T47D (cell line): ENCODE measurements at regions not wholly inside any gene's neighbourhood (a gene's known extent, or its start where the extent isn't known, plus 50 kb on each side); places are given as distances from the start of the nearest gene placed in this dataset.
A peak's percentile ranks its signal among the peaks of the same experiment; 100 is the strongest.

Source experiments
- DNase-seq, 2 experiments: peaks; one replicate each; pipeline versions ENCODE4 v3.0.0 to v3.0.0-alpha.2; 2011 to 2012; ENCODE audit warnings: low read depth in 1 of 2, low spot score in 1 of 2
- JUND ChIP-seq: IDR thresholded peaks from 2 replicates; pipeline ENCODE4 v1.6.1; 2012; ENCODE audit warnings: low read depth
- in situ Hi-C: cut with HindIII; loops from 2 replicates; pipeline ENCODE4 v1.10.0; 2016; ENCODE audit warnings: low sequenced_read_pairs, low pct_unique_long_range_greater_than_20kb

DNA sequence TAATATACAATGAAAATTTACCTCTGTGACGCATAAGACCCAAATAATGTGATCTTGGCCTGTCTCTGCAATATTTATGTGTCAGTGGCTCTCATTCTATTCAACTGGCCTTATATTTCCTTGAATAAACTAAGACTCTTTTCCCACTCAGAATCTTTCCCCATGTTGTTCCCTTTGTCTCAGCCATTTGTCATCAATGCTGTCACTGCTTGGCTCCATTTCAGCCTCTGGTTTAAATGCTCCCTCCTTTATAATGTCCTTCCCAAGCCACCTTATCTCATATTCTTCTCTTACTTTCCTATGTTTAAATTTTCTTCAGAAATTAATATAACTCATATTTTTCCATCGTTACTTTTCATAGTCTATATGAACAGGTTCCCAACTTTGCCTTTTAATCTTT, 158.3 kb upstream of the DTNA start:
- in situ Hi-C loops = no loop called here
- no peak for TF ChIP-seq JUND
- DNase-seq = no peak

DNA sequence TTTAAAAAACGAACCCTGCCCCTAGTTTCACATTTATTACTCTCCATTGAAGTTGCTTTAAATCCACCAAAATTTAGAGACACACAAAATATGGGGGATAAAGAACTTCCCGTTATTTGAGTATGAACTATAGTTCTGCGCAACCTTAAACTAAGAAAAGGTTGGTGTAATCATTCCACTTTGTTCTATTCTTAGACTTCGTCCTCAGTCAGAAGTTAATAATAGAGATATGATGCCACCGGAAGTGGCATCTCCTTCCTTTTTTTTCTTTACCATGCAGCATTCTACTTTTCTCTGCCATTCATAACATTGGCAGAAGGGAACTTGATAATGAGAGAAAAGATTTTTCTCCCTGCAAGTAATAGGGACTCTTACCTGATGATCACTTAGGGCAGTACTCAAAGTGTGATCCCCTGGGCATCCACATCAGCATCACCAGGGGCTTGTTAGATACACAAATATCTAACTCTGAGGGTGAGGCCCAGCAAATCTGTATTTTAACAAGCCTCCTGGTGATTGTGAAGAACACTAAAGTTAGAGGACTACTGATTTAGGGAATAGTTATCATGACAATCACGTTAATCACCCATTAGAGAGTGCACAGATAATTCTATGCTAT, 147.7 kb upstream of the DTNA start:
- in situ Hi-C loops = no loop called here
- no peak for DNase-seq
- no peak for TF ChIP-seq JUND

DNA sequence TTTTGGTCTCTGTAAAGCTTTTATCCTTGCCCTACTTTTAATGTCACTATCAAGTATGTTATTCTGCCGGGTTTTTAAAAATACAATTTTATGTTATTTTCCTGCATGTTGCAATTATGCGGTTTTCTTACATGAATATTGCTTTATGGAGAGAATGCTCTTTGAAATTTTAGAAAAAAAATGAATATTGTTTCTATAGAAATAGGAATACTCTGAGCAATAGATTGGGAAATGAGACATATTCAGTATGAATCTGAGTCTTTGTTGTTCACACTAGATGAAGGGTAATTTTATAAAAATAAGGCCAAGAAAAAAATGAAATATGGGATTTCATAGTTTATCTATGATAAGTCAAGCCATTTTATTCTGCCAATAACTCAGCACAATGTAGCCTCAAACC, 142.2 kb upstream of the DTNA start:
- in situ Hi-C loops = no loop called here
- no peak for TF ChIP-seq JUND
- no peak for DNase-seq

DNA sequence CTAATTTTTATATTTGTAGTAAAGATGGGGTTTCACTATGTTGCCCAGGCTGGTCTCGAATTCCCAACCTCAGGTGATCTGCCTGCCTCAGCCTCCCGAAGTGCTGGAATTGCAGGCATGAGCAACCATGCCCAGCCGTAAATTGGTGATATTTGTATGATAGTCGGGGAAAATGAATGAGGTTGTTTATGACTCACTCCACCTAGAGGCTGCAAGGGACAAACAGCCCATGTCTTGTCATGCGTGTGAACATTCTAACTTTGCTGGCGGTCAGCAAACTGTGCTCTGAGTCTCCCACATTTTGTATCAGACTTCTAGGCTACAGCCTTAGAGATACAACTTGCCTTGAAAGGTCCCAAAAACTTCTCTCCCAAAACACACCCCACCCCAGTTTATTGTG, 133.5 kb upstream of the DTNA start:
- TF ChIP-seq JUND = no peak
- in situ Hi-C loops = no loop called here
- DNase-seq = no peak

DNA sequence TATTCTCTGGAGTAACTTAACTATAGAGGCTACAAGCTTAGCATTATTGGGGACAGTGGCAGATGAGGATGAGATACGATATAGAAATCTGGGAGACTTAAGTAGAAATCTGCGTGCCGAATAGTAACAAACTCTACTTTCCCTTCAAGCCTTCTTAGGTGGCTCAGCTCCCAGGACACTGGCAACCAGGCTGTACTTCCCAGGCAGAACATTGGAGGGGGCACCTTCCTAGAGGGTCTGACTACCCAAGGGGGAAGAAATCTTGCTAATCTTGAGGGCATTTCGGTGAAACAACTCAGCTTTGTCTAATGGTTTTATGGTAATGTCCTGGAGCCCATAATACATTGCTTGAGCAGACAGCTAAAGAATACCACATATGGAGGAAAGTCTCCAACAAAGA, 126.2 kb upstream of the DTNA start:
- no peak for TF ChIP-seq JUND
- no peak for DNase-seq
- in situ Hi-C loops = no loop called here

DNA sequence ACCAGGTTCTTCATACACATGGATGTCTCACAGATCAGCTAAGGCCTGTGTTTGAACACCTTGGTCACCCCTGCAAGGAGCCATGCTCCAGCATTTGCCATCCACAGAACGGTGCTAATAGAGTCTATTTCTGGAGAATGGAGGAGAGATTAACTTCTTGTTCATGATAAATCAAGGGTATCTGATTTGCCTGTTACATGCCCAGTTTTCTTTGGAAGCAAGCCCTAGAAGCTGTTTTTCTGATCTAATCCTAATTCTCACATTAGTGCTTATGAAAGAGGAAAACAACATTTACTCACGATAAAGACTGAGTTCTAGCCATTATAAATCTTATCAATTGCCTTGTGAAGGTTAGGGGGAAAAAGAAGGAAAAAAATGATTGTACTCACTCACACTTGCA, 119.6 kb upstream of the DTNA start:
- in situ Hi-C loops = no loop called here
- TF ChIP-seq JUND = no peak
- no peak for DNase-seq

DNA sequence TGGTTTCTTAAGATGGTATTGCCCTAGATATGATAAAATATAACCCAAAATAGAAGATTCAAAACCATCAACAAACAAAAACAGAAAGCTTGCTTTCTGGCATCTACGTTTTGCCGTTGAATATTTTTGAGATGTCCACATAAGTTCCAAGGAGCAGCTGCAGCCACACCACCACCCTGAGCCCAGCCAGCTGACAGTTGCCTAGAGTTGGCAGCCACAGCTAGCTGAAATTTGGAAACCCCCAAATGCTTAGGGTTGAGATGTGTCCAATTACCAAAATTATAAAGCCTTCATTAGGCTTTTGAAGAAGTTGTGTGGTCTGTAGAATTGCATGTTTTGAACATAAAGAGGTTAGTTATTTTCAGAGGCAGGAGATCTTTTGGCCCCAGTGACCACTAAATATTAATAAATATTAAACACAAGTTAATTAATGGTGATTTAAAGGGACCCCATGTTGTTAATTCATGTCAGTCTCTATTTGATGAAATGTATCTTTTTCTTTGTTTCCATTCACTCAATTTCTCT, 118.1 kb upstream of the DTNA start:
- in situ Hi-C loops = no loop called here
- DNase-seq = no peak
- no peak for TF ChIP-seq JUND

DNA sequence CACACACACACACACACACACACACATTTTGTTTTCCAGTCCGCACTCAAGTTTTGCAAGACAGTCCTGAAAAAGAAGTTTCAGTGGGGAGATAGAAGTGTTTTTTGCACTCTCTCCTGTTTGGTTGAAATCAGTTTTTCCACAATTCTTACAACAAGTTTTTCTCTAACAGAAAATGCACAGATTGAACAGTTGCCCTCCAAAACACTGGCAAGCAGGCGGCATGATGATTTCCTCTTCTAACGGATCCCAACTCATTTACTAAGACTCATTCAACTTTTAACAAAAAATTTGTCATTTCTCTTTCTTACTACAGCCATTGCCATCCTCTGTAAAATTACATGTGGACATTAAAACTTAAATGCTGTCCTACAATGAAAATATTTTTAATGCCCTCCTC, 117.6 kb upstream of the DTNA start:
- DNase-seq = no peak
- in situ Hi-C loops = no loop called here
- TF ChIP-seq JUND = no peak

DNA sequence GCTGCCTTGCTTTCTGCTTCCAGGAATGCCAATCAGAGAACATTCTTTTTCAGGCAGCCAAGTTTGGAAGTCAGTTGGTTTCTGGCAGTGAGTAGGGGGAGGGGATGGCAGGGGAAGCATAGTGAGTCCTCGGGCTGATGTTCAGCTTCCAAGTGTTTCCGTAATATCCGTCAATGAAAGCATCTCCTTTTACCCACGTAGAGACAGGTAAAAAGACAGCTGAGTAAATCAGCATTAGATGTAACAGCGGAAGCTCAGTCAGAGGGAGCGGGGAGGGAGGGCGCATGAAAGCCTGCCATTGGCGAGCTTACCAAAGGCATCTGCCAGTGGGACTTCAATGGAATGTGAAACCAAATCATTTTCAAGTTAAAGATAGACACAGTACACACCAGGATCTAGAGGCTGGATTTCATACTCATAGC, 117.1 kb upstream of the DTNA start:
- peak in 1 of 2 experiments; percentile 23 for DNase-seq
- in situ Hi-C loops = no loop called here
- no peak for TF ChIP-seq JUND

DNA sequence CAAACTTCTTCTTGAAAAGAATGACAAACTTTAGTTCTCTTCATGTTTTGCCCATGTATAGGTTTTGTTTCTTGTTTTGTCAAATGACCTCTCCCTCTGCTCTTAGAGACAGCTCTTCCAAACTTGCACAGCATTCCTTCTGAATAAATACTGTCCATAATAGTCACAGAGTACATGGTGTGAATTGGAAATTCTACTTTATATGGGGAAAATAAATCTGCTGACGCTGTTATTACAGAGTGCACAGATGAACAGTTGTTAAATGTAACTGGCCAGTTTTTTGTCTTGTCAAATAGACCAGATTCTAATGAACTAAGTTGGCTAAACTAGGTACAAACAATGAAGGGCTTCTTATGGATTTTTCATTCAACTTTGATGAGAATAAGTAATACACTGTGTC, 115.8 kb upstream of the DTNA start:
- in situ Hi-C loops = no loop called here
- no peak for DNase-seq
- no peak for TF ChIP-seq JUND

DNA sequence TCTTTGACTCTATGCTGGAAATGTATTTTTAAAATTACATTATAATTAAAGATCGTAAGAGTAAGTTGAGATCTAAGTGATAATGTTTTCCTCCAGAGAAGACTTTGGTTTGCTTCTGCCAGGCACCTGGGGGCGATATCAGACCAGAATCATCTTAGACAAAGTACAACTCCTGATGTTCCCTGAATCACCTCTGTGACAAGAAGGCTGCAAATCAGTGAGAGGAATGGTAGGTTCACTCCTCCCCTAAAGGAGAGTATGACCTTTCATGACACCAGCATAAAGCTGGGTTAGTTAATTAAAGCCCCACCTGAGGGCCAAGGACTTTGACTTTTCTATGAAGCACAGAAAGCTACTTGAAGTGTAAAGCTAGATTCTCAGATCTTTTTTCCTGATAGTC, 114.4 kb upstream of the DTNA start:
- no peak for TF ChIP-seq JUND
- peak in 1 of 2 experiments; percentile 5 for DNase-seq
- in situ Hi-C loops = no loop called here

DNA sequence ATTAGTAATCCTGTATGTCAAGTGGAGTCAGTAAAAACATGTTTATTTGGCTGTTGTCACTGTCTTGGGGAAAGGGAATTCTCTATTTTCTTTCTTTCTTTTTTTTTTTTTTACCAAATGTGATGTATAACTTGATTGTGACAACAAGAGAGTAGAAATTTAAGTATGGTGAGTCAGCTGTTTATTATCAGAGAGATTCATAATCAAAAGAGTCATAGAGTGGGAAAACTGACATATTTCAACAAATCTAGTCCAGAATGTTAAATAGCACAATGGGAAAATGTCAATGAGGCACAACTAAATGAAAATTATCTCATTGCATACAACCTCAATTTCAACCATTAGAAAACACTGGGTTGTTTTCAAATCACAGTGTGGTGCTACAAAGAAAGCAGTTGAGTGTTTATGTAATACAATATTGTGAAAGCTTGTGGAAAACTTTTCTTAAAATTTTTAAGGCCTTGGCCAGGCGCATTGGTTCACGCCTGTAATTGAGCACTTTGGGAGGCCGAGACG, 111.9 kb upstream of the DTNA start:
- no peak for DNase-seq
- in situ Hi-C loops = no loop called here
- no peak for TF ChIP-seq JUND

DNA sequence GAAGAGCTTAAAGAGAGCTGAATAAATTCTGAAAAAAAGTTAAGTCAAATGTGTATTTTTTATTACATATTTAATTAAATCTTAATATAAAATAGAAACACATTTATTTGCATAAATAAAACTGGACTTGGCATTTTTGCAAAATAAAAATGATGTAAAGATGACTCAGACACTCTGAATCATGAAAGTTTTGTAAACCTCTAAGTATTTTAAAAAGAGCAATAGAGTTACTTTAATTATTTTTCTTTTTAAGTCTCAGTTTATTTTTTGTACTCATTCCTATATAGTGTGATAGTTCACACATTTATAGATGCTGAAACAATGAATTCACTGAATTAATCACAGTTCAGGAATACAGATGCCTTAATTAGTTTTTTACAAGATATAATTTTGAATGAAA, 109.9 kb upstream of the DTNA start:
- TF ChIP-seq JUND = no peak
- DNase-seq = no peak
- in situ Hi-C loops = no loop called here
